ENCODE measurements at regions not wholly inside any gene's neighbourhood (a gene's known extent, or its start where the extent isn't known, plus 50 kb on each side); places are given as distances from the start of the nearest gene placed in this dataset.

GRCh38 chr2:217027414-217027813, 167.6 kb upstream of the TNP1 start:
- TF ChIP-seq BHLHE40 (IDR thresholded peaks at IDR 0.05; ENCODE audit: borderline replicate concordance), result no peak
- TF ChIP-seq TARDBP (IDR thresholded peaks at IDR 0.05), result no peak
- TF ChIP-seq FOXM1 (IDR thresholded peaks at IDR 0.05; ENCODE audit: borderline replicate concordance), result no peak
- no peak for TF ChIP-seq PKNOX1 (IDR thresholded peaks at IDR 0.05)
- no peak for TF ChIP-seq LEF1 (IDR thresholded peaks at IDR 0.05; ENCODE audit: borderline replicate concordance)
- TF ChIP-seq FOXK2 (IDR thresholded peaks at IDR 0.05), result no peak
- no peak for TF ChIP-seq ZNF384 (IDR thresholded peaks at IDR 0.05)
- no peak for TF ChIP-seq SP1 (IDR thresholded peaks at IDR 0.05)
- TF ChIP-seq HDGF (IDR thresholded peaks at IDR 0.05; ENCODE audit: borderline replicate concordance), result no peak
- TF ChIP-seq SUZ12 (IDR thresholded peaks at IDR 0.05), result no peak
- TF ChIP-seq ARNT (IDR thresholded peaks at IDR 0.05), result no peak
- no peak for TF ChIP-seq L3MBTL2 (conservative IDR thresholded peaks at IDR 0.05)
- no peak for TF ChIP-seq FOXA1 (IDR thresholded peaks at IDR 0.05)

Measured in HEK293T (cell line).